Caco-2 (cell line): ENCODE measurements at regions not wholly inside any gene's neighbourhood (a gene's known extent, or its start where the extent isn't known, plus 50 kb on each side); places are given as distances from the start of the nearest gene placed in this dataset.

ENCODE experiments used
- BruUV-seq: library from RNA; stranded (reverse); fragments of 400-500 nt; replicated peaks from 2 replicates; lab custom pipeline; 2021; lab: Mats Ljungman, UMichigan
- CTCF ChIA-PET: fragments of 300-600 bp; sonication (Branson Sonifier 250); formaldehyde crosslinking; loops from one replicate; lab custom pipeline; 2022; ENCODE audit warnings: antibody characterized with exemption; lab: Charles Lee
- POLR2A ChIA-PET: fragments of 300-600 bp; sonication (Branson Sonifier 250); formaldehyde crosslinking; loops from one replicate; lab custom pipeline; 2022; ENCODE audit warnings: antibody characterized with exemption; lab: Charles Lee
- DNase-seq, 2 experiments: peaks; one replicate each; pipeline versions ENCODE4 v3.0.0 to v3.0.0-alpha.2; 2020 to 2022
- H3K27me3 ChIP-seq: replicated peaks from 2 replicates; pipeline ENCODE4 v1.6.0; 2011; ENCODE audit warnings: low read length; ENCODE audit not compliant: control insufficient read depth, insufficient read depth
- H3K36me3 ChIP-seq: 2 replicates; pipeline ENCODE4 v1.5.1; 2011; ENCODE audit warnings: low read length; ENCODE audit not compliant: control insufficient read depth, insufficient read depth
- H3K4me1 ChIP-seq: fragments of 250-450 bp; sonication (Bioruptor Pico); 2 replicates; pipeline ENCODE4 v1.5.1; 2020; ENCODE audit warnings: mild to moderate bottlenecking
- H3K4me3 ChIP-seq: 2 replicates; pipeline ENCODE4 v1.5.1; 2011; ENCODE audit warnings: low read depth, mild to moderate bottlenecking, control low read depth, low read length
- H3K9me3 ChIP-seq: fragments of 250-450 bp; sonication (Bioruptor Pico); 2 replicates; pipeline ENCODE4 v1.5.1; 2020; ENCODE audit warnings: mild to moderate bottlenecking, moderate library complexity
- H3K27ac Mint-ChIP-seq: one replicate; pipeline ENCODE4 v1.8.0; 2022; ENCODE audit warnings: mixed read lengths; ENCODE audit not compliant: unreplicated experiment
- H3K27me3 Mint-ChIP-seq: one replicate; pipeline ENCODE4 v1.8.0; 2022; ENCODE audit warnings: mixed read lengths; ENCODE audit not compliant: insufficient read depth, unreplicated experiment
- H3K36me3 Mint-ChIP-seq: one replicate; pipeline ENCODE4 v1.8.0; 2022; ENCODE audit warnings: mild to moderate bottlenecking, mixed read lengths; ENCODE audit not compliant: insufficient read depth, unreplicated experiment
- H3K4me1 Mint-ChIP-seq: one replicate; pipeline ENCODE4 v1.8.0; 2022; ENCODE audit warnings: low read depth, mixed read lengths; ENCODE audit not compliant: unreplicated experiment
- H3K4me3 Mint-ChIP-seq: one replicate; pipeline ENCODE4 v1.8.0; 2022; ENCODE audit warnings: mild to moderate bottlenecking, moderate library complexity, mixed read lengths; ENCODE audit not compliant: unreplicated experiment
- H3K9me3 Mint-ChIP-seq: one replicate; pipeline ENCODE4 v1.8.0; 2022; ENCODE audit warnings: mixed read lengths; ENCODE audit not compliant: unreplicated experiment
- CTCF ChIP-seq, 2 experiments: fragments of 200-600 bp in 1 of 2; IDR thresholded peaks; 1 replicate in 1 of 2; 2 replicates in 1 of 2; pipeline versions ENCODE4 v1.5.1 to v1.8.0; 2011 to 2022; ENCODE audit warnings: antibody characterized with exemption in 1 of 2, control low read depth in 1 of 2, inconsistent platforms in 1 of 2, low read depth in 1 of 2, low read length in 1 of 2, mild to moderate bottlenecking in 1 of 2, moderate library complexity in 1 of 2; ENCODE audit not compliant: insufficient read depth in 1 of 2, severe bottlenecking in 1 of 2, unreplicated experiment in 1 of 2
- intact Hi-C: fragments of 100-400 bp; cut with micrococcal nuclease; formaldehyde crosslinking; loops from one replicate; pipeline ENCODE4 v1.10.0; 2022; ENCODE audit not compliant: unreplicated experiment

GRCh38 chr20:19867940-19868371 is 109.9 kb downstream of the RIN2 start:
- no peaks in the 10 kb centered on the region for H3K27me3 Mint-ChIP-seq
- no peak overlapping the region for H3K4me3 ChIP-seq
- no peaks in the 10 kb centered on the region for H3K9me3 ChIP-seq
- no peaks in the 10 kb centered on the region for H3K36me3 Mint-ChIP-seq
- intact Hi-C loops: no loop called here
- H3K4me3 Mint-ChIP-seq: no peak overlapping the region
- BruUV-seq: no TSS peak
- H3K4me1 Mint-ChIP-seq: peaks cover 6% of the 10 kb centered on the region
- H3K27me3 ChIP-seq: no peaks in the 10 kb centered on the region
- TF ChIP-seq CTCF (IDR thresholded peaks at IDR 0.05; ENCODE audit: insufficient read depth in 1 of 2, low read depth in 1 of 2, low read length in 1 of 2, severe bottlenecking in 1 of 2, unreplicated experiment in 1 of 2): no peak
- ChIA-PET CTCF (no interaction called here), POLR2A (no interaction called here)
- no peaks in the 10 kb centered on the region for H3K4me1 ChIP-seq
- H3K9me3 Mint-ChIP-seq: peaks cover 3% of the 10 kb centered on the region
- H3K27ac Mint-ChIP-seq: no peak overlapping the region
- H3K36me3 ChIP-seq: no peaks in the 10 kb centered on the region
- DNase-seq: no peak

GRCh38 chr20:19868441-19868840 is 110.4 kb downstream of the RIN2 start:
- Histone ChIP-seq H3K9me3 (no peaks in the 10 kb centered on the region), H3K36me3 (no peaks in the 10 kb centered on the region), H3K4me1 (no peaks in the 10 kb centered on the region), H3K27me3 (no peaks in the 10 kb centered on the region), H3K4me3 (no peak overlapping the region)
- no peak overlapping the region for H3K27ac Mint-ChIP-seq
- no peak for DNase-seq
- ChIA-PET POLR2A (no interaction called here), CTCF (no interaction called here)
- intact Hi-C loops: no loop called here
- H3K9me3 Mint-ChIP-seq: no peaks in the 10 kb centered on the region
- no peak overlapping the region for H3K4me3 Mint-ChIP-seq
- H3K27me3 Mint-ChIP-seq: no peaks in the 10 kb centered on the region
- peaks cover 6% of the 10 kb centered on the region for H3K4me1 Mint-ChIP-seq
- BruUV-seq: no TSS peak
- no peak for TF ChIP-seq CTCF (IDR thresholded peaks at IDR 0.05; ENCODE audit: insufficient read depth in 1 of 2, low read depth in 1 of 2, low read length in 1 of 2, severe bottlenecking in 1 of 2, unreplicated experiment in 1 of 2)
- no peaks in the 10 kb centered on the region for H3K36me3 Mint-ChIP-seq

- Mint-ChIP-seq H3K27me3 (no peaks in the 10 kb centered on the region), H3K36me3 (no peaks in the 10 kb centered on the region), H3K4me1 (peaks cover 26% of the 10 kb centered on the region), H3K27ac (no peak overlapping the region), H3K9me3 (peaks cover 15% of the 10 kb centered on the region), H3K4me3 (no peak overlapping the region)
- no peak overlapping the region for H3K4me3 ChIP-seq
- TF ChIP-seq CTCF (IDR thresholded peaks at IDR 0.05; ENCODE audit: insufficient read depth in 1 of 2, low read depth in 1 of 2, low read length in 1 of 2, severe bottlenecking in 1 of 2, unreplicated experiment in 1 of 2): no peak
- H3K9me3 ChIP-seq: no peaks in the 10 kb centered on the region
- POLR2A ChIA-PET: no interaction called here
- H3K27me3 ChIP-seq: no peaks in the 10 kb centered on the region
- BruUV-seq: no TSS peak
- H3K36me3 ChIP-seq: no peaks in the 10 kb centered on the region
- H3K4me1 ChIP-seq: peaks cover 2% of the 10 kb centered on the region
- intact Hi-C loops: no loop called here
- no peak for DNase-seq
- CTCF ChIA-PET: no interaction called here
Observed at GRCh38 chr20:19872001-19872400, 113.9 kb downstream of the RIN2 start.
